GM19043 (cell line): ENCODE measurements at regions not wholly inside any gene's neighbourhood (a gene's known extent, or its start where the extent isn't known, plus 50 kb on each side); places are given as distances from the start of the nearest gene placed in this dataset.
"Not testable (repeated sequence)": the region's sequence is repeated elsewhere in the genome, so short reads cannot be mapped to it uniquely, and the experiment has no call there.

Experiments
- ATAC-seq: cut with Tn5 transposase; IDR thresholded peaks from one replicate; pipeline ENCODE4 v1.9.1; 2021; ENCODE audit warnings: low read depth; ENCODE audit not compliant: unreplicated experiment

DNA sequence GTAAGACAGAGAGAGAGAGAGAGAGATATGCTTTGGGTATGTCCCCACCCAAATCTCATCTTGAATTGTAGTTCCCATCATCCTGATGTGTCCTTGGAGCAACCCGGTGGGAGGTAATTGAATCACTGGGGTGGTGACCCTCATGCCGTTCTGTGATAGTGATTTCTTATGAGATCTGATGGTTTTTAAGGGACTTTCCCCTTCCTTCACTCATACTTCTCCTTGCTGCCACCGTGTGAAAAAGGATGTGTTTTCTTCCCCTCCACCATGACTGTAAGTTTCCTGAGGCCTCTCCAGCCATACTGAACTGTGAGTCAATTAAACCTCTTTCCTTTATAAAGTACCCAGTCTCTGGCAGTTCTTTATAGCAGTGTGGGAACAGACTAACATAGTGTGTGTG is 60.3 kb downstream of the EOMES start:
- no peak for ATAC-seq

DNA sequence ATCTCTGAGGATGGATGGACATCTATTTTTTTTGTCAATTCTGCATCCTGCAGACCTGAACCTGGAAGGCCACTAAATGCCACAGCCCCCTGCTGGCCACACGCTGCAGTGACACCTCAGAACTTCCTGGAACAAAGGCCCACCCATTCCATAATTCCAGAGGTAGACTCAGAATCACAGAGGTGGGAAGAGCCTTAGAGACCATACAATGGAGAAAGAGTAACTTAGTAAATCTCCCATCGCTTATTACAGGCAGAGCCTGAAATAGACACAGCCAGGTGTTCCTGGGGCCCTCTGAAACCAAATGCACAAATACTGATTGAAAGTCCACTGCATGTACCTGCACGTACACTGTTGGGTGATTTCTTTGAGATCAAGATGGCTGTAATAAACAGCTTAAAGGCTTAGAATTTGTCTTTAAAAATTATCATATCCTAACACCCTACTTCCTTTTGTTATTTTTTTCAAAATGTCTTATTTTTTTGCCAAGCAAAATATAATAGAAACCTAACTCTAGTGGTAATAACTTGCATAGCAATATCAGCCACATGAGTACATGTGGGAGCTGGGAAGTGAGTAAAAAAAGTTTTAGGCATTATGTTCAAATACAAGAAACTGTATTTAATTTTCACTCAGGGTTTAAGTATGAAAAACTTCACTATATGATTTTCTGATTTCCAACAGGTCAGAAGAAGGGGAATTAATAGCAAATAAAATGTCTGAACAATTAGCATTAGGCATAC is 62.7 kb downstream of the EOMES start:
- ATAC-seq, result peak; percentile 79

DNA sequence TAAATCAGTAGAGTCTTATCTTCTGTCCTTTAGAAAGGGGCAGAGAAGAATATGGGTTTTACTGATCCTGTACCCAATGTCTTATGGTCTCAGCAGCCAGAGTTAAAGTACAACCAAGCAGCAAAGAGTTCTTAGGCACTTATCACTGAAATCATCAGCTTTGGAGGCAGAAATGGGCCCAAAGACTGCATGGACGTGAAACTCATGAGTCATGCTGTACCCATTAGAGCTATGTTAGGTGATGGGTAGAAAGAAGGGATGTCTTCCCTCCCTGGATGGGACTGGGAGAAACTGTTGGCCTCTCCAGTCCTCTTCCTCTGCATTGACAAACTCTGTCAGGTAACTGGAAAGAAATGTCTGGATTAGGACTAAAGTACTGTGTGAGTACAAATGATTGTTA is 63.4 kb downstream of the EOMES start:
- no peak for ATAC-seq

DNA sequence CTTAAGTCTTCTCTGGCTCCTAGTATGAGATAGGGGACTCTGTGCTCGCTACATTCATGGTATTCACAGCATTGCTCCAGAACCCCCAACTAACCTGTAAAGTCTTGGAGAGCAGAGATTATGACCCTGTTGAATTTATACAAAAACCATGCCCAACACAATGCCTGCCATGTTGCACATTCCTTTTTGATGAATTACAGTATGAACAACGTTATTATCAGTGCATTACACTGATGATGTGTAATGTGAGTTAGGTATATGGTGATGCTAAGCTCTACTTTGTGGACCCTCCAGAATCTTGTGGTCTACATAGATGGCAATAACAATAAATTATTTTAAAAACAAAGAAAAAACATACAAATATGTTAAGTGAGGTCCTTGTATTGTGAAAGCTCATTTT is 64.3 kb downstream of the EOMES start:
- no peak for ATAC-seq

DNA sequence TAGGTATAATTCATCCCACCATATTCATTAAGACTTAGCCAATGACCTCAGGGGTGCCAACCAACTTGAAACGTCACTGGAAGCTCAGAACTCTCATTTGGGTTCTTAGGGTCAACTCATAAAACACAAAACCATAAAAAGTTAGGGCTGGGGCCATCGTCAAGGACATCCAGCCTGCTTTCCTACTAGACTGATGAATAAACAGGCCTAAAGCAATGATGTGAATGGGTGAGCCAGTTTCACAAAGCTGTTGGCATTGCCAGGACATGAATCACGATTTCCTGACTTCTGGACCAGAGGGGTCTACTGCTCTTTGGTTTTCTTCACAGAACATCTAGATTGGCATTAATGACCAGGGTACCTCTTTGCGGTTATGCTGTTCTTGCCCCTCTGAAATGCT is 64.7 kb downstream of the EOMES start:
- ATAC-seq, result no peak

DNA sequence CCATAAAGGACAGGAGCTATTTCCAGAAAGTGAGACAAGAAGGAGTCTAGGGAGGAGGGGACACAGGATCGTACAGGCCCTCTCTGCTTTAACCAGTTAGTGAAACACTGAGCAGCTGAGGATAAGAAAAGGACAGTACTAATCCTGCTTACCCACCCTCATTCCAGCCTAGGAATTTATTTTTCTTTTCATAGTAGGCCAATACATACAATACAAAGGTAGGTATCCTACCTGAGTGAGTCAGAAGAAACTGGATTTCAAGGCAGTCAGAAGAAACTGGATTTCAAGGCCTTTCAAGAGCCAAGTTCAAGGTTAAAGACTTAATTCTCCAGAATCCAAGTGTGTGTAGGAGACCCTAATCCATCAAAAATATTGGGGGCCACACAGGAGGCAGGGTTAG is 65.3 kb downstream of the EOMES start:
- no peak for ATAC-seq

DNA sequence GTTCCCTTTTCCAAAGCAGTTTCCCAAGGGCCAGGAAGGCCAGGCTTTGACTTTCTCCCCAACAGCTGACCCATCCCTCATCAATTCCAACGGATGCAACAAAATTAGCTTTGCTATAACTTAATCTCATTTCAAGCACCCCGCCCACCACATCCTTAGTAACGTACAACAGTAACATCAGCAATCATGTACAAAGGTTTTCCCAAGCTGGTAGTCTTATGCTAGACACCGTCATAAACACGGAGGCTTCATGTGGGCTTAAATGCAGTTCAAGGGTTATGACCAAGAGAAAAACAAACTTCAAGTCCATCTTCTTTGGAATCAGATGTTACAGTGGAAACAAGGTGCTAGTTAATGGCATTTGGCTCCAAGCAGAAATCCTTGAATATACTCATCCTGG is 66.6 kb downstream of the EOMES start:
- no peak for ATAC-seq

DNA sequence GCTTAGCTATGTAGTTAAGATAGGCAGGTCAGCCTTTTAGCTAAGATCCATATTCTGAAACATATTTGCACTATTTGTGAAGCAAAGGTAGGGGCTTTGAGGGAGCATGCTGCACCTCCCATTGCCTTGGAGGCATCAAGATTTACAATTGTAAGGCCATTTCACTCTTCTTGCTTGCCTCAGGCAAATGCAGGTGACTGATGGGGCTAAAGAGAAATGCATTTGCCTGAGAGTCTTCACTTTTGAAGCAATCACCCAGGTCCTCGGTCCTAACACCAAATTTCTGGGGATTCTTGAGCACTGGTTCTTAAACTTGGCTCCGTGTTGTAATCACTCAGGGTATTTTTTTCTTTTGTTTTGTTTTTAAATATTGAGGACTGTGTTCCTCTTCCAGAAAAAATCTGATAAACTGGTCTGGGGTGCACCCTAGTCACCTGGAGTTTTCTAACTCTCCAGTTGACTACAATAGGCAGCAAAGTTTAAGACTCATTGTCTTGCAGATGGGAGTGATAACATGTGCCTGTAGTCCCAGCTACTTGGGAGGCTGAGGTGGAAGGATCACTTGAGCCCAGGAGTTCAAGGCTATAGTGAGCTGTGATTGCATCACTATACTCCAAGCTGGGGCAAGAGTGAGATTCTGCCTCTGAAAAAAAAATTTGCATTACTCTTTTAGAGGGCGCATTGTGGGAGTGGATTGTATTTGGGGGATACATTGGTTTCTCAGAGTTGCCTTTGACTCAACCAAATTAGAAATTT is 68.1 kb downstream of the EOMES start:
- ATAC-seq, result no peak

DNA sequence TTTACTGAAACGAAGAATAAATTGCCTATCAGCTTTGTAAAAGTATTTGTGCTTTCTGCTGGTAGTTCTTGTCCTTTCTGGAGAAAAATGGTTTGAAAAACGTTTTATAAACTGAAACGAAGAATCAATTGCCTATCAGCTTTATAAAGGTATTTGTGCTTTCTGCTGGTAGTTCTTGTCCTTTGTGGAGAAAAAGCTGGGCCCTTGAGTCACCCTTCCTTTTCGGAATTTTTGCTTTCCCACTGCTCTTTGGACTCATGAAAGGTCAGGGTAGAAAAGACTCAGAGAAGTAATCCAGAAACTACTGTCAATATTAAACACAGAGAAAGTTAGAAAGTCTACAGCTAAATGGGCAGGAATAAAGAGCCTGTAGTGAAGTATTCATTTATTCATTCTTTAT is 72.8 kb downstream of the EOMES start:
- no peak for ATAC-seq

DNA sequence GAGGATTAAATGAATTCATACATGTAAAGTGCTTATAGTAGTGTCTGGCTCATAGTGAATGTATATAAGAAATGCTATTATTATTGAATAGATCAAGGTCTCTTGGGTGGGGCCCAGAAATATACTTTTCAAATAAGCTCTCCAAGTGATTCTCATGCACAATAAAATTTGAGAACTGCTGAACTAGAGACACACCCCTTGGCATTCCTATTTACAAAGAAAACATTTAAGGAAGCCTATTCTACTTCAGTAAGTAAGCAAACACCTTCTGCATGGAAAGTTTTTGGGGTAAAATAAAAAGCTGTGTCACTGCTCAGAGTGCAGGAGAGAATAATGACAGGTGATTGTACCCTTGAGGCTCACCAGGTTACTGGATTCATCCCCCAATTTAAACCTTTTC is 75.2 kb downstream of the EOMES start:
- ATAC-seq, result no peak

DNA sequence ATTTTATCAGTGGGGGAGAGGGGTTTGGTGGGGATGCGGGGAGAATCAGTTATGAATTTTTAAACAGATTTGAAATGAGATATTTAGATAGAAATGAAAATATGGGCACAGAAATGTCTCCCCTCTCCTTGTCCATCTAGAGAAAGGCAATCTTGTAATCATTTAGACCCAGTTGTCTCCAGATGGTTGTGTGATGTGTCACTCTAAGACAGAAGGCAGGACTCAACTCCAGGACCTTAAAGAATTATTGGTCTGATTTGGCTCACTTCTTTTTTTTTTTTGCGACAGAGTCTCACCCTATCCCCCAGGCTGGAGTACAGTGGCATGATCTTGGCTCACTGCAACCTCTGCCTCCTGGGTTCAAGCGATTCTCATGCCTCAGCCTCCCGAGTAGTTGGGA is 77.2 kb downstream of the EOMES start:
- ATAC-seq, result no peak

DNA sequence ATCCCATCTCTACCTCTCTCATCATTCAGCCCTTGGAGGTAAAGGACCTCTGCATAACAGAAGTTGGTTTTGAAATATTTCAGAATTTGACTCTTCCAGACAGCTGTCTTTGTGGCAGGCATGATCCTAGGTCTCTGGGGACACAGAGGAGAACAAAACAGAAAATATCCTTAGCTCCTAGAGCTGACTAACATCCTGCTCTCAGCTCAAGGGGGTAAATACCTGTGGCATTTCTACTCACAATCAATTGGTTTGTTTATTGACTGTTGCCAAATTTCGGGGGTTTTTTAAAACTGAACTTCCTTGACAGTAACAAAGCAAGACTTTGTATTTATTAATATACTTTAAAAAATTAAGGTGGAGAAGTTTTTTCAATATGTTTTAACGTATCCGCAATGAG is 78.8 kb downstream of the EOMES start:
- no peak for ATAC-seq

DNA sequence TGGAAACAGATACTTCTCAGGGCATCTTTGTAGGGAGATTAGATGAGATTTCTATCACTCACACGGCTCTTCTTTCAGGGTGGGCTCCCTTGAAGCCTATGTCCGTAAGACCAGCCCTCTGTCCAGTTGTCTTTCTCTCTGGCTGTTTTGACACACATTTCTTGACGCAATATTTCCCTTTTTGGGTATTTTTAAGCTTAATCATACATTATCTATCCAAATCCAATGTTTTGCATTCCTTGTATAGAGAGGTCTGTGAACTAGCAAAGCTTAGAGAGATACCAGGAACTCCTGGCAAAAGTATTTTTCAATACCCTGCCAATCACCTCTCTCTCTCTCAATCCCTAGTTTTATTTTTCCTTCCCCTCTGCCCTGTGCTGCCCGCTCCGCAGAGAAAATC is 79.3 kb downstream of the EOMES start:
- no peak for ATAC-seq

DNA sequence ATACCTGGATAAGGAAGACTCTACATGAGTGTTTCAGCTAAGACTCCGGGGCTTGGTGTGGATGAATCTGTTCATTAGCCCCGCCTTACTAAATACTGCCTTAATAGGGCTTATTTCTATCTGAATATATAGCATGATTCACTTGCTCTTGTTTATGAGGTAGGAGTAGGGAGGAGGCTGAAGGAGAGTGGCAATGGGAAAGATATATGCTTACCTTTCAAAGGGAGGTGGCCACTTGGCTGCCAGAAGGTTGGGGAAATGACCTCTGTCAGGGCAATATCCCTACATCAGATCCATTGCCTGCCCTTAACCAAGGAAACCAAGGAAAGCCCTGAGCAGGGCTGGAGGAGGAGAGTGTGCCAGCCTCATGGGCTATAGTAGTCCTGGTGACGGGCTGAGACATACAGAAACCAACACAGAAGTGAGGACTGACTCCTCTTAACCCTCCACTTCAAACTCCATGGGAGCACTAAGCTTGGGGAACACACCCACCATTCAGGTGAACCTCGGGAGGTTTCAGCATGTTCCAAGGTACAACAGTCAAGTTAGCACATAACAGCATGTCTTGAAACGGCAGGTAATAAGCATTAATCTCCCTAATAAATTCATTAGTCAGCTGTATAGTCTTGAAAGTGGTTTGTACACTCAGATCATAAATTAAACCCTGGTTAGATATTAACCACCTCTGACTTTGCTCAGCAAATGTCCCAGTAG is 80.1 kb downstream of the EOMES start:
- no peak for ATAC-seq

DNA sequence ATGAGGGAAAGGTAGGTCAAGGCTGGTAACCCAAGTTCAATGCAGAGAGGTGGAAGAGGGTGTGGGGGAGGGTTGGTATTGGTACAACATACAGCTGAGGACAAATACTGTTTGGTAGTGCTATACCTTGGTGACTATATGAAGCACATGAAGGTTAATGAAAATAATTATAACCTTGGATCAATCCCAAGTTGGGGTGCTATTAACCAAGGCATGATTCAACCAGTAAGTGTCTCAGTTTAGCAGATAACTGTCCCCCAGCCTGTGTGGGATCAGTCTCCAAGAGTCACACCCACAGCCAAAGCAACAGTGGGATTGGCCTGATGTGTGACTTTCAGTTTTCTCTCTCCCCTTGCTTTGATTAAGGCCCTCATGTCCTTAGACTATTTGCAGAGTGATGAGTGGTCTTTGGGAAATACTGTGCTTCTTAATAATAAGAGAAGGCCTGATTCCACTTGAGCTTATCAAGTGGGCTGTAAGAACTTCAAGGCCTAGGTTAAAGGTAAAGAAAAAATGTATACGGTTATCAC is 80.8 kb downstream of the EOMES start:
- ATAC-seq, result no peak

DNA sequence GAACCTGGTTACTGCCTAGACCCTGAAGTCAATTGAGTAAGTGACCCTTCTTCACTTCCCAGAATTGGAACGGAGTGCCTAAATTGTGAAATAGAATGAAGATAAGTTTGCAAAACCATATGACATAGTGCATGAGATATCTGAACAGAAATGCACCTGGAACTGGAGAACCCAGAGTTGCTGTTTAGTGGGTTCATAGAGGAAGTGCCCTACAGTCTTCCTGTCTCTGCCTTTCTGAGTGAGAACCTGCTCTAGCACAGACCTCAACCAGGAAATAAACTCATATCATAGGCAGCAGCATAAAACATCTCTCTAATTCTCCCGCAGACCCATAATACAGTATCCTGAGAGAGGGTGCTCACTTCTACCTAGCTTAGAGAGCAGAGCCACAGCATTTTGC is 82.9 kb downstream of the EOMES start:
- ATAC-seq, result no peak

DNA sequence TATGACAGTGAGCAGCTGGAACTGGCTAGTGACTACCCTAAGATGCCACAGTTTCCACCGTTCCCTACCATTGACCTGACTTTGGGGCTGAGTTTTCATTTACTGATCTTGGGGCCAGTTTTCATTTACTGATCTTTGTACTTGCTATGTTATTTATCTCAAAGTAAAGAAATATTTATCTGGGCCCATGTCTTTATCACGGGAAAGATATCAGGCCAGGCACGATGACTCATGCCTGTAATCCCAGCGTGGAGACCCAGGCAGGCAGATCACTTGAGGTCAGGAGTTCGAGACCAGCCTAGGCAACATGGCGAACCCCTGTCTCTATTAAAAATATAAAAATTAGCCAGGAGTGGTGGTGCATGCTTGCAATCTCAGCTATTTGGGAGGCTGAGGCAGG is 83.5 kb downstream of the EOMES start:
- ATAC-seq, result no peak

DNA sequence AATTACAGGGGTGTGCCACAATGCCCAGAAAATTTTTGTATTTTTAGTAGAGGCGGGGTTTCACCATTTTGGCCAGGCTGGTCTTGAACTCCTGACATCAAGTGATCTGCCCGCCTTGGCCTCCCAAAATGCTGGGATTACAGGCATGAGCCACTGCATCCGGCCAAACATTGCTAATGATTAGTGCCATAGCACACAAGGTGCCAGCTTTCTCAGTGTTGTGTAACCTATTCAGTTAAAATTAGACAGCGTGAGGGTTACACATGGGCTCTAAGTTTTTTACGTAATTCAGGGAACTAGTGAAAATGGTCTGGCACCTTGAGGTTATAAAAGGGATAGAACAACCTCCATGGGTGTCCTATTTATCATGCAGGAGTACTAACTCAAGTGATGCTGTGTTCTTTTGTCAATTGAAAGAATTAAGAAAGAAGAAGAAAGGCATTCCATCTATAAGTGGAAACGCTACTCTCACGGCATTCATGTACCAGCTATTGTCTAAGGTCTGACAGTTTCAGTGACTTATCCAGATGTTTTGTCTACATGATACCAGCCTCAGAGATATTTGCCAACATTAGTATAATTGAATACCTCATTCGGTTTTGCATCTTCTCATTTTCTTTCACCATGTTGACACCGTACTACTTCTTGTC is 84.7 kb downstream of the EOMES start:
- ATAC-seq, result no peak

DNA sequence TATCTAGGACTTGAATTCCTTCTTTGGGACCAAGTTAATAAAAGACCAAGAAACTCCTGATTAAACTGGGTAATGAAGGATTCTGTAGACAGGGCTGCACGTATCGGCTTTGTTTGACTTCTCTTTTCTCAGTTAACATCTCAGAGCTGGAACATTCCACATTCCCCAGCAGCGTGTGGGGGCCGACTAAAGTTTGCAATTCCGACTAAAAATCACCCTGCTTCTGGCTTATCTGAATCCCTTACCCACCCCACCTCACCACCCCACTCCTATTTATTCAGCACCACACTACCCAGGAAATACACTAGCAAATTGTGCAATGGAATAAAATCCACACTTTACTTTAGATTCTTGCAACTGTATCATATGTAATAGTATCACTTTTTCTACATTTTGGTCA is 87.1 kb downstream of the EOMES start:
- not testable (repeated sequence) for ATAC-seq

DNA sequence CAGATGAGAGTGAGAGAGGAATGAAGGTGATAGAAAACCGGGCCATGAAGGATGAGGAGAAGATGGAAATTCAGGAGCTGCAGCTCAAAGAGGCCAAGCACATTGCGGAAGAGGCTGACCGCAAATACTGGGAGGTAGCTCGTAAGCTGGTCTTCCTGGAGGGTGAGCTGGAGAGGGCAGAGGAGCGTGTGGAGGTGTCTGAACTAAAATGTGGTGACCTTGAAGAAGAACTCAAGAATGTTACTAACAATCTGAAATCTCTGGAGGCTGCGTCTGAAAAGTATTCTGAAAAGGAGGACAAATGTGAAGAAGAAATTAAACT is 88.9 kb downstream of the EOMES start:
- peak; percentile 22 for ATAC-seq
